NT2/D1 (cell line): ENCODE measurements at regions not wholly inside any gene's neighbourhood (a gene's known extent, or its start where the extent isn't known, plus 50 kb on each side); places are given as distances from the start of the nearest gene placed in this dataset.

Experiments
- DNase-seq: peaks from one replicate; pipeline ENCODE4 v3.0.0-alpha.2; 2011; ENCODE audit warnings: low read depth, low spot score
- H3K27me3 ChIP-seq: 2 replicates; pipeline ENCODE4 v1.6.0; 2011; ENCODE audit warnings: mild to moderate bottlenecking; ENCODE audit not compliant: insufficient read length, insufficient read depth
- H3K36me3 ChIP-seq: 2 replicates; pipeline ENCODE4 v1.6.1; 2011; ENCODE audit warnings: mild to moderate bottlenecking, low read length, mixed read lengths; ENCODE audit not compliant: insufficient read depth, insufficient read length
- H3K4me1 ChIP-seq: 2 replicates; pipeline ENCODE4 v1.5.1; 2011; ENCODE audit not compliant: insufficient read depth, insufficient read length
- H3K4me3 ChIP-seq: 2 replicates; pipeline ENCODE4 v1.5.1; 2011; ENCODE audit warnings: low read depth; ENCODE audit not compliant: insufficient read length
- H3K9ac ChIP-seq: 2 replicates; pipeline ENCODE4 v1.6.0; 2011; ENCODE audit warnings: low read depth; ENCODE audit not compliant: insufficient read length
- H3K9me3 ChIP-seq: 2 replicates; pipeline ENCODE4 v1.5.1; 2011; ENCODE audit warnings: mild to moderate bottlenecking, low read length; ENCODE audit not compliant: insufficient read depth
- SUZ12 ChIP-seq: IDR thresholded peaks from 2 replicates; pipeline ENCODE4 v1.6.1; 2011; ENCODE audit not compliant: insufficient read length, insufficient read depth; ENCODE audit errors: extremely low read depth
- YY1 ChIP-seq: IDR thresholded peaks from 2 replicates; pipeline ENCODE4 v1.6.1; 2011; ENCODE audit not compliant: insufficient read length, insufficient read depth
- ZNF274 ChIP-seq: IDR thresholded peaks from 2 replicates; pipeline ENCODE4 v1.6.1; 2011; ENCODE audit warnings: mild to moderate bottlenecking, low read depth, low read length

- Histone ChIP-seq H3K4me3 (no peak overlapping the region), H3K4me1 (no peaks in the 10 kb centered on the region), H3K36me3 (no peaks in the 10 kb centered on the region), H3K9ac (no peak overlapping the region), H3K27me3 (no peaks in the 10 kb centered on the region), H3K9me3 (no peaks in the 10 kb centered on the region)
- no peak for DNase-seq
- no peak for TF ChIP-seq YY1
These were observed 70.0 kb upstream of the HTATIP2 start for GRCh38 chr11:20293531-20293930.

DNA sequence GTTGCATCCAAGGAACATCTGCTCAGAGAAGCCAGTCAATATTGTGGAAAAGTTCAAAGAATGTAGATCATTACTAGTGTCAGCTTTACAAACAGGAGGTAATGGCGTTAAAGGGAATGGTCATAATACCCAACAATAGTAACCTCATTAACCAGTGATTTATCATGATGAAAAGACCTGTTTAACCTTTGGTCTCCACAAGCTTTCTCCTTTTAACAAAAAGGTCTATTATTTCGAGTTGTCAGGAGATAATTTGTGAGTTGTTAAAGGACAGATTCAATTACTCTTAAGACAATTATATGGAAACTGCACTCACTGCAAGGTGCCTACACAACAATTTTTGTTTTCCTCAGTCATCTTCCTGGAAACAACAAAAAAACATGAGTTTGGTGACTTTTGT is 73.8 kb upstream of the HTATIP2 start:
- no peaks in the 10 kb centered on the region for H3K36me3 ChIP-seq
- DNase-seq = no peak
- no peak overlapping the region for H3K9ac ChIP-seq
- H3K4me3 ChIP-seq = no peak overlapping the region
- TF ChIP-seq ZNF274 = no peak
- TF ChIP-seq YY1 = no peak
- TF ChIP-seq SUZ12 = no peak
- no peaks in the 10 kb centered on the region for H3K4me1 ChIP-seq
- no peaks in the 10 kb centered on the region for H3K9me3 ChIP-seq
- no peaks in the 10 kb centered on the region for H3K27me3 ChIP-seq

DNA sequence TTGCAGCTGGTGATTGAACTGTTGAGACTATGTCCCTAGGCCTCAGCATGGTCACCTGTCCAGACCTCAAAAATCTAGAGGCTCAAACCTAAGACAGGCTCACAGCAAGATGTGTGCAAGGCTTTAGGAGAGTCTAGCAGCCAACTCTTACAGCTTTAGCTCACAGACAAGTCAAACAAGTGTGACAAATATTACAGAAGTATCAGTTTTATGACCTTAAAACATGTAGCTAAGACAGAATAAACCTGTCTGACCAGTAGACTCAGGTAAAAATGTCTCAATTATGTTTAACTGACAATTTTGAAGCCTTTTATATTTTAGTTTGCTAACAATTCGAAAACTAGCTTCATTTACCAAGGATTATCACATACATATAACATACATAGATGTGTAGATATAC is 80.0 kb upstream of the HTATIP2 start:
- Histone ChIP-seq H3K9ac (no peak overlapping the region), H3K27me3 (no peaks in the 10 kb centered on the region), H3K4me3 (no peak overlapping the region), H3K4me1 (no peaks in the 10 kb centered on the region), H3K36me3 (no peaks in the 10 kb centered on the region), H3K9me3 (peaks cover 8% of the 10 kb centered on the region; the same call in 1 of the 2 replicates)
- no peak for TF ChIP-seq ZNF274
- TF ChIP-seq YY1 = no peak
- TF ChIP-seq SUZ12 = no peak
- no peak for DNase-seq

DNA sequence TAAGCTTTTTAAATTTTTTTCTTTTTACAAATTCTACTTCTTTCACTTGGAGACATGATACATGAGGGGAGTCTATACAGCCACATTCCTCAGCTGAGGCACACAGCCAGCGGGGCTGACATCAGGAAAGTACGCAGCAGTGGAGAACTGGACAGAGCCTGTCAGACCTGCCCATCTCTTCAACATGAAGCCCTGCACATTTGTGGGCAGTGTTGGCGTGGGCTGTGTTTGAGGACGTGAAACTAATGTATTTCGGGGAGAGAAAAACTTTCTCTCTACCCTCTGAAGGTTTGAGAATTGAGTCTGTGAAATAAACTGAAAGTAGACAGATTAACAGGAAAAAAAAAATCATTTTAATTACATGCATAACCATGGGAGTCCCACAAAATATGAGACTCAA is 84.8 kb upstream of the HTATIP2 start:
- Histone ChIP-seq H3K9ac (no peak overlapping the region), H3K4me3 (no peak overlapping the region), H3K36me3 (no peaks in the 10 kb centered on the region), H3K9me3 (peaks cover 8% of the 10 kb centered on the region; the same call in 1 of the 2 replicates), H3K27me3 (no peaks in the 10 kb centered on the region), H3K4me1 (no peaks in the 10 kb centered on the region)
- TF ChIP-seq ZNF274 (no peak), SUZ12 (no peak), YY1 (no peak)
- no peak for DNase-seq

GRCh38 chr11:20277014-20277413 is 86.5 kb upstream of the HTATIP2 start:
- H3K4me1 ChIP-seq = no peaks in the 10 kb centered on the region
- H3K27me3 ChIP-seq = no peaks in the 10 kb centered on the region
- H3K36me3 ChIP-seq = no peaks in the 10 kb centered on the region
- no peak overlapping the region for H3K4me3 ChIP-seq
- no peak overlapping the region for H3K9ac ChIP-seq
- no peak for TF ChIP-seq SUZ12
- no peak for TF ChIP-seq YY1
- no peak for TF ChIP-seq ZNF274
- H3K9me3 ChIP-seq = no peaks in the 10 kb centered on the region
- DNase-seq = no peak

GRCh38 chr11:20275987-20276965 is 87.2 kb upstream of the HTATIP2 start:
- no peaks in the 10 kb centered on the region for H3K27me3 ChIP-seq
- no peak overlapping the region for H3K9ac ChIP-seq
- no peak for DNase-seq
- H3K4me1 ChIP-seq = no peaks in the 10 kb centered on the region
- no peaks in the 10 kb centered on the region for H3K9me3 ChIP-seq
- no peaks in the 10 kb centered on the region for H3K36me3 ChIP-seq
- no peak for TF ChIP-seq YY1
- H3K4me3 ChIP-seq = no peak overlapping the region

DNA sequence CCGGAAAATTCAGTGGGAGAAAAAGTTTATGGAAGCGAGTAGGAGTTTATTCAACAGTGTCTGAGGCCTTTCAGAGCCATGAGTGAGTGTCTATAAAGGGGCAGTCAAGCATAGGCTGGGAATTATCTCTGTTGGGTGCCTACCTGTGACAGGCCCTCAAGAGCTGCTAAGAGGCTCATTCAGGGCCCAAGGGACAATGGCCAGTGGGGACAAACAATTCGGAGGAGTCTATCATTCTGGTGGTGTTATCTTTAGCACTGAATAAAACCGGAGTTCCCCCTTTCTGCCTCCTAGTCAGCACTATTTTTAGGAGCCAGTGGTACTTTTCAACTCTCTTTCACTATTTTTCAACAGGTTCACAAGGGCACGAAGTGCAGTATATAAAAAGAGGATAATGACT is 89.5 kb upstream of the HTATIP2 start:
- no peak for TF ChIP-seq YY1
- TF ChIP-seq ZNF274 = no peak
- Histone ChIP-seq H3K9ac (no peak overlapping the region), H3K36me3 (no peaks in the 10 kb centered on the region), H3K4me1 (no peaks in the 10 kb centered on the region), H3K9me3 (no peaks in the 10 kb centered on the region), H3K27me3 (no peaks in the 10 kb centered on the region), H3K4me3 (no peak overlapping the region)
- DNase-seq = no peak

GRCh38 chr11:20261526-20261925 is 101.3 kb upstream of the DBX1 start:
- H3K4me3 ChIP-seq = no peak overlapping the region
- no peak for DNase-seq
- H3K36me3 ChIP-seq = no peaks in the 10 kb centered on the region
- H3K4me1 ChIP-seq = no peaks in the 10 kb centered on the region
- no peaks in the 10 kb centered on the region for H3K9me3 ChIP-seq
- H3K9ac ChIP-seq = no peak overlapping the region
- H3K27me3 ChIP-seq = no peaks in the 10 kb centered on the region
- TF ChIP-seq YY1 = no peak
- no peak for TF ChIP-seq ZNF274
- no peak for TF ChIP-seq SUZ12
